SK-N-MC (cell line): ENCODE measurements at regions not wholly inside any gene's neighbourhood (a gene's known extent, or its start where the extent isn't known, plus 50 kb on each side); places are given as distances from the start of the nearest gene placed in this dataset.

Experiments
- EZH2 ChIP-seq: fragments of 200-600 bp; sonication (generic); IDR thresholded peaks from one replicate; pipeline ENCODE4 v1.6.1; 2017; ENCODE audit warnings: antibody characterized with exemption
- POLR2AphosphoS5 ChIP-seq: IDR thresholded peaks from 2 replicates; pipeline ENCODE4 v1.6.1; 2012; ENCODE audit warnings: mild to moderate bottlenecking, low read depth, low read length, borderline replicate concordance

- peak; percentile 100 for TF ChIP-seq EZH2
- no peak for TF ChIP-seq POLR2AphosphoS5
Measured at GRCh38 chr7:65509368-65510186, 135.9 kb downstream of the ZNF92 start.
